ENCODE measurements at regions not wholly inside any gene's neighbourhood (a gene's known extent, or its start where the extent isn't known, plus 50 kb on each side); places are given as distances from the start of the nearest gene placed in this dataset.

GRCh38 chr5:54649041-54649504, 131.5 kb downstream of the SNX18 start:
- H3K27me3 Mint-ChIP-seq: peaks cover 5% of the 10 kb centered on the region

GRCh38 chr5:54646356-54647101, 129.0 kb downstream of the SNX18 start:
- H3K4me1 Mint-ChIP-seq (ENCODE audit: low read depth): peaks cover 2% of the 10 kb centered on the region
- H3K9me3 Mint-ChIP-seq (ENCODE audit: low read depth): peaks cover 6% of the 10 kb centered on the region
- peaks cover 5% of the 10 kb centered on the region for H3K27me3 Mint-ChIP-seq
- no peak for TF ChIP-seq CTCF (IDR thresholded peaks at IDR 0.05; ENCODE audit: unreplicated experiment)
- DNase-seq (ENCODE audit: low spot score, unreplicated experiment): no peak
- H3K36me3 Mint-ChIP-seq (ENCODE audit: insufficient read depth): no peaks in the 10 kb centered on the region
- no peak overlapping the region for H3K4me3 Mint-ChIP-seq (ENCODE audit: low read depth)
- no peak overlapping the region for H3K27ac Mint-ChIP-seq

More at GRCh38 chr5:54649041-54649504, 131.5 kb downstream of the SNX18 start:
- Mint-ChIP-seq H3K9me3 (ENCODE audit: low read depth) (peaks cover 6% of the 10 kb centered on the region), H3K27ac (no peak overlapping the region), H3K36me3 (ENCODE audit: insufficient read depth) (no peaks in the 10 kb centered on the region), H3K4me1 (ENCODE audit: low read depth) (peaks cover 2% of the 10 kb centered on the region), H3K4me3 (ENCODE audit: low read depth) (no peak overlapping the region)
- DNase-seq (ENCODE audit: low spot score, unreplicated experiment): no peak
- TF ChIP-seq CTCF (IDR thresholded peaks at IDR 0.05; ENCODE audit: unreplicated experiment): no peak

- Mint-ChIP-seq H3K27me3 (peaks cover 5% of the 10 kb centered on the region), H3K9me3 (ENCODE audit: low read depth) (peaks cover 6% of the 10 kb centered on the region), H3K4me1 (ENCODE audit: low read depth) (peaks cover 2% of the 10 kb centered on the region), H3K4me3 (ENCODE audit: low read depth) (no peak overlapping the region), H3K36me3 (ENCODE audit: insufficient read depth) (no peaks in the 10 kb centered on the region), H3K27ac (no peak overlapping the region)
- DNase-seq (ENCODE audit: low spot score, unreplicated experiment): no peak
- TF ChIP-seq CTCF (IDR thresholded peaks at IDR 0.05; ENCODE audit: unreplicated experiment): no peak
Measured at GRCh38 chr5:54645882-54646355, 128.4 kb downstream of the SNX18 start.

GRCh38 chr5:54644226-54644625, 126.7 kb downstream of the SNX18 start:
- no peaks in the 10 kb centered on the region for H3K36me3 Mint-ChIP-seq (ENCODE audit: insufficient read depth)
- peaks cover 5% of the 10 kb centered on the region for H3K27me3 Mint-ChIP-seq
- H3K4me1 Mint-ChIP-seq (ENCODE audit: low read depth): peaks cover 2% of the 10 kb centered on the region
- DNase-seq (ENCODE audit: low spot score, unreplicated experiment): no peak
- no peak overlapping the region for H3K27ac Mint-ChIP-seq
- TF ChIP-seq CTCF (IDR thresholded peaks at IDR 0.05; ENCODE audit: unreplicated experiment): no peak
- no peak overlapping the region for H3K4me3 Mint-ChIP-seq (ENCODE audit: low read depth)
- H3K9me3 Mint-ChIP-seq (ENCODE audit: low read depth): peaks cover 6% of the 10 kb centered on the region

GRCh38 chr5:54643685-54644106, 126.1 kb downstream of the SNX18 start:
- no peak overlapping the region for H3K27ac Mint-ChIP-seq
- peaks cover 6% of the 10 kb centered on the region for H3K9me3 Mint-ChIP-seq (ENCODE audit: low read depth)
- TF ChIP-seq CTCF (IDR thresholded peaks at IDR 0.05; ENCODE audit: unreplicated experiment): no peak
- H3K4me3 Mint-ChIP-seq (ENCODE audit: low read depth): no peak overlapping the region
- peaks cover 5% of the 10 kb centered on the region for H3K27me3 Mint-ChIP-seq
- peaks cover 2% of the 10 kb centered on the region for H3K4me1 Mint-ChIP-seq (ENCODE audit: low read depth)
- no peak for DNase-seq (ENCODE audit: low spot score, unreplicated experiment)
- no peaks in the 10 kb centered on the region for H3K36me3 Mint-ChIP-seq (ENCODE audit: insufficient read depth)
